GM19467 (cell line): ENCODE measurements at regions not wholly inside any gene's neighbourhood (a gene's known extent, or its start where the extent isn't known, plus 50 kb on each side); places are given as distances from the start of the nearest gene placed in this dataset.
"Not testable (repeated sequence)": the region's sequence is repeated elsewhere in the genome, so short reads cannot be mapped to it uniquely, and the experiment has no call there.

Experiments used
- ATAC-seq: cut with Tn5 transposase; IDR thresholded peaks from one replicate; pipeline ENCODE4 v1.9.1; 2021; ENCODE audit warnings: mild to moderate bottlenecking, moderate library complexity; ENCODE audit not compliant: unreplicated experiment

DNA sequence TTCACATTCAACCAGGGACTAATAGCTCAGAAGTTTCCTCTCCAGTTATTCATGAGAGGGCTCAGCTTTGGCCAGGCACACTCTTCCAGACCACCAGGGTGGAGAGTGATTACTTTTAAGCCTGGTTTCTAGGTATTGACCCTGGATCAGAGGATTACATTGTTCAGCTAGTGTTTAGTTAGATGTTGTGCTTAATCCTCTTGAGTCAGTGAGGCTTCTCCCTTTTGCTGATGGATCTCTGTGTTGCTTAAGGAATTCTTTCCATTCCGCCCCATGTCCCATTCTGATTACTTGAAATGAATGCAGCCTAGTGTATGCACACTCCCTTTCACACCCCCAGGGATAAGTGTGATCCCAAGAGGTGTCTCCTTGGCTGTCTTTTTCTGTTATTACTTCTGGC, 271.7 kb upstream of the ANO5 start:
- no peak for ATAC-seq

DNA sequence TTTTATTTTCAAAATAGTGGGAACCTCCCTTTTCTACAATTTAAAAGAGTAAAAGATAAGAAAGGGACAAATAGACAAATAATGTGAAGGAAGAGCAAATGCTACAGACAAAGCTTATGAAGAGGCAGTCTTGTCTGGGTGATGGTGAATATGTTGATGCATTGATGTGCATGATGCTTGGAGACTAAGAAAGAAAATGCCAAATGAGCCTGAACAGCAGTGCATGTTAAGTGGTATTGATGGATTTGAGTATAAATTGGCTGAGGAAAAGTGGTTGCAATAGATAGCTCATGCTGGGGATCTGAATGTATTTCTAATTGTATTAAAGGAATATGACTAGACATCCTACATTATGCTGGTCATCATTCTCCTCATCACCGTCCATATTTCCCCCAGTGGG, 268.6 kb upstream of the ANO5 start:
- no peak for ATAC-seq

DNA sequence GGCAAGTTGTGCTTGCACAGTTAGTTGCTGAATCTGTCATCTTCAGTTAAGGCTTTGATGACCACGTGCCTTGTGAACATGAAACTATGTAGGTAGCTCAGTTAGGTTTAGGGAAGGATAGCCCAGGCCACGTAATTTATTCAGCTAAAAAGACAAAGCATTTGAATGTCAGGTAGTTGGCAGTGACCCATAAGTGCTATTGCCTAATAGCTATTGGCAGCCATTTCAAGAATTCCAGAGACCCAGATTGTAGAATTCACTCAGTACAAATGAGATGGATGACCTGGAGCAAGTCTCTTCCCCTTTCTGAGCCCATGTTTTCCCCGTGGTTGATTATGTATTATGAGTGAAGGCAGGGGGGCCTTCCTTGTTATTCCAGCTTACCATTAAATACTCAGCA, 265.3 kb upstream of the ANO5 start:
- ATAC-seq: no peak

DNA sequence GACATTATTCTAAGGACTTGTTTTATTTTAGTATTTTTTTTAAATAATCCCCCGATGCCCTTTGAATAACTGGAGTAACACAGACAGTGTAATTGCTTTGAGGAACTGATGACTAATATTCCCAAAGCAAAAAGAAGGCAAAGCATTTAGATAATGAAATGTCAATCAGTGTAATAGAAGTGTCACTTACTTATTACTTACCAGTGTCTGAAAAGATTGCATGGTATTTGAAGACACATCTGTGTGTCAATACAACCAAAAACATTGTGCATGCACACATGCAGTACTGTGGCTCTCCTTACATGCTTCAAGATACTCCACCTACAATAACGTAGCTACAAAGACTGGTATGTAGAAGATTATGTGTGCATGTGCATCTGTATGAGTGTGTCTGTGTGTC, 264.0 kb upstream of the ANO5 start:
- no peak for ATAC-seq

- ATAC-seq: no peak
These were observed 262.5 kb upstream of the ANO5 start for GRCh38 chr11:21930408-21930807.

DNA sequence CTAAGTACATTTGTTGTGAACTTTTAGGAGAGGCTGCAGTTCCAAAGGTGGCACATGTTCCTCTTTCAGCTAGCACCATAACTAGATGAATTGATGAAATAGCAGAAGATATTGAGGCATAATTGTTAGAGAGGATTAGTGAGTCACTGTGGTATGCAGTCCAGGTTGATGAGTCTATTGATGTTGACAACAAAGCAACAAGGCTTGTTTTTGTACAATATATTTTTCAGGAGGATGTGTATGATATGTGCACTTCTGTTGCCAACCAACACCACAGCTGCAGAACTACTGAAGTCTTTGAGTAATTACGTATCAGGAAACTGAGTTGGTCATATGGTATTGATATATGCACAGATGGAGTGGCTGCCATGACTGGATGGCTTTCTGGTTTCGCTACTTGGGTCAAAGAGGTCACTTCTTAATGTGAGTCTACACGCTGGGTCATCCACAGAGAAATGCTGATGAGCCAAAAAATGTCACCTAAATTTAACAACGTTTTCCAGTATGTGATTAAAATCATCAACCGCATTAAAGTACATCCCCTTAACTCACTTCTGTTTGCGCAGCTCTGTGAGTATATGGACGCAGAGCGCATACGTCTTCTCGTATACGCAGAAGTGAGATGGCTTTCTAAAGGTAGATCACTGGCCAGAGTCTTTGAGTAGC, 261.3 kb upstream of the ANO5 start:
- ATAC-seq: no peak

DNA sequence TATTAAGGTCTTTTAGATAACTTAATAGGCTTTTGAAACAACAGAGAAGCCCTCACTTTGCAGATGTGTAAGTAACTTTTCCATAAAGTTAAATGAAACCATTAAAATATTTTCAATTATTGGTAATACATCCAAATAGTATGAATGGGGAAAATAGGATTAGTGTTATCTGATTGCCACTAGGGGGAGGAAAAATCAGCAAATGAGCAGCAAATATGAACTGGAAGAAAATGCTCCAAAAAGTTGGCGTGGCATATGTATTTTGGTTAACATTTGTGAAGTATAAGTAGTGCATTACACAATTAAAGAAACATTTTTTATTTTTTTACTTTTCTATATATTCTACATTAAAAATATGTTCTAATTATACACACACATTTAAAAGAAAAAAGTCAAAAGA, 259.8 kb upstream of the ANO5 start:
- ATAC-seq: no peak

DNA sequence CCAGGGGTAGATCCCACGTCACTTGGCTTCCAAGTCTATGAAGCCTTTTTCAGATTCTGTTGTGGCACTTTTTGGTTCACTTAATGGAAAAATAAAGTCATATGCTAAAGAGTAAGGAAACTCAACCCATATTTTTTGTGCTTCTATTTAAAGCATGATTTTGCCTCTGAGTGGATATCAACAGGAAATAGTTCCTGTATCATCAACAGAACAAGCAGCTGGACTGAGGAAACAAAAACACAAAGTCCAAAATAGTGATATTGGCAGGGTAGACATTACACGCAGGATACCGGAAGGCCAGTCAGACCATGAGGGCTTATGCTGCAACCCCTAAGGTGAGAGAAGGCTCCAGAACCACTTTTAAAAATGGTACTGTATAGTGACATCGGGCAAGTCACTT, 248.3 kb upstream of the ANO5 start:
- ATAC-seq: no peak

DNA sequence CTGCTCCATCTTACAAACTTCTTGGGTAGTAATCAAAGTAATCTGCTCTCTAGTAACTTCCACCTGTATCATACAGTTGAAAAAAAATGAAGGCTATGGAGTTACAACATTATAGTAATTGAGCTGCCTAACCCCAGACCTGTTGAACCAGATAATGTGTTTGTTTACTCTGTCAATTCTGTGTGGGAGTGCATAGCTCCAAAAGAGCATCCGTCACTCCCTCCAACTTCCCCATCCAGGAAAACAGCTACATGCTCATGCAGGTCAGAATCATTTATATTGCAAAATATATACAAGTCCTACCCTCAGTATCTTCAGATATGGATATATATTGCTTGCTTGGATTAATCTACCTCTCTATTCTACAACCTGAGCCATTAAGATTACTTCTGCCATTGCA, 244.0 kb upstream of the ANO5 start:
- no peak for ATAC-seq

GRCh38 chr11:21949763-21950413, 243.0 kb upstream of the ANO5 start:
- no peak for ATAC-seq

DNA sequence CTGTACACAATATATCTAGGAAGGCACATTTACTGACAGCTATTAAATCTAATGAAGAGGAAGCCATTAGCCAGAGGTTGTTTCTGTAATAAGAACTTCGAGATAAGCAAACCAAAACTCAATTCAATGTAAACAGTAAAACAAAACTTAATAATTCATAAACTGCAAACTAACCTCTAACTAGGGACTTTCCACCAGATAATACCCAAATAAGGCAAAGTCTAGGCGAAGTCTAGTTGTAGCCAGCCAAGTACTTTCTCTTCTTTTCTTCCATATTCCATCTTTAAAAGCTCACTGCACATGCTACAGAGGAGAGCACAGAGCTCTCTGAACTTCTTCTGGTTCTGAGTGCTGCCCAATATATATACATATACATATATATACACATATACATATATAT, 229.9 kb upstream of the ANO5 start:
- peak; percentile 52 for ATAC-seq

DNA sequence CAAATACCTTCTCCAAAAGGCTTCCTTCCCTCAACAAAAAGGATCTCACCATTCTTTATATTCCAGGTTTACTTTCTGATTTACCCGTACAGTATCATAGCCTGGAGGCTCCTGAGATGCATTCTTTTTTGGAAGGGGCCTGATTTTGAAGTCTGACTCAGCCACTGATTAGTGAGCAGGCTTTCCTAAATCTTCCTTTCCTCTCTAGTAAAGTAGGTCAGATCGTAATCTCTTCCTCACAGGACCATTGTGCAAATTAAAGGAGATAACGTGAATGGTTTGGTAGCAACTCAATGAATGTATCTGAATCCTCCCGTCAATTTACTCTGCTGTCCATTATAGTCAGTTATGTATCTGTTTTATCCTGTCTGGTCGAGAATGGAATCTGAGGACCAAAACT, 227.7 kb upstream of the ANO5 start:
- no peak for ATAC-seq

GRCh38 chr11:21968702-21969101, 224.2 kb upstream of the ANO5 start:
- no peak for ATAC-seq

DNA sequence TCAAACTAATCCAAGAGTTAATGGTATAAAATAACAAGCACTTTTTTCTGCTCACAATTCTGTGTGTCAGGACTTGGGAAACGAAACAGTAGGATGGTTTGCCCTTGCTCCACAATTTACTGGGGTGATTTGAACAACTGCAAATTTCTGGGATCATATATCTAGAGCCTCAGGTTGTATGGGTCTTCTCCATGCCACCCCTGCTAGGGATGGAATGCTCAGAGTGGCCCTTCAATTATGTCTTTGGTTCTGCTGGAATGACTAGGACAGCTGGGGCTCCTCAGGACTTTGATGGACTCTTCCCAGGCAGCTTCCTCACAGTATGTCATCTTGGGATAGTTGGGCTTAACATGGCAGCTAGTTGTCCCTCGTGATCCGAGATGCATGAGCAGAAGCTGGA, 223.0 kb upstream of the ANO5 start:
- ATAC-seq: no peak

GRCh38 chr11:21975242-21975641, 217.6 kb upstream of the ANO5 start:
- no peak for ATAC-seq

DNA sequence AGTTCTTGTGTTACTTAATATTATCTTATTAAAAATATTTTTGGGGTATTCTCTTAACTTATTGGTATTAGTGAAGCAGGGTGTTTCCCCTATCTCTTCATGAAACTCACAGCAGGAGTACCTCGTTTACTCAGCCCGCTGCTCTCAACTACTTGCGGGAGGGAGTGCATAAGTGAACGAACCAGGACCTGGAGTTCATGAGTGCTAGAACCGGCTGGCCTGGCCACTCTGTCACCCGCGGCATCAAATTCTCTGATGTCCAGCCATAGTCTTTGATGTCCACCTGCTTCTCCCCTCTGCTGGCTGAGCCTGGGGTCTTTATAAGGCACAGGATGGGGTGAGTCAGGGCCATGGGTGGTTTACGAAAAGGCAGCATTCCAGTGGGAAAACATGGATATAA, 216.7 kb upstream of the ANO5 start:
- ATAC-seq: no peak

DNA sequence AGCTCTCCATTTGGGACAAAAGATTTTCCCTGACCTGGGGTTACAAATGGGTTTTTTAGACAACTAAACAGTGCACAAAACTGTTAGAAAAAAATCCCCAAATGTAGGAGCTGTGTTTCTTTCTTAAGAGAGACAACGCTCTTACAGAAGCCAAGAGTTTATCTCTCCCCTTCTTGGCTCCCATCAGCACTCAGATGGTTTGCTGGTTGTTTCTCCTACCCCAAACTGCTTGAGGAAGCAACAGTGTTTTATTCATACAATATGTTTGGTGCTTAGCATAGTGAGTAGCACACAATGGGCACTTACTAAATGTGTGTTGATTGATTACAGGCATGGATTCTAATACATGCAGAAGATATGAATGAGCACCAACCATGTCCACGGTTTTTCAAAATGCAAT, 209.5 kb upstream of the ANO5 start:
- no peak for ATAC-seq

- ATAC-seq: no peak
These were observed 206.5 kb upstream of the ANO5 start for GRCh38 chr11:21986361-21986760.

DNA sequence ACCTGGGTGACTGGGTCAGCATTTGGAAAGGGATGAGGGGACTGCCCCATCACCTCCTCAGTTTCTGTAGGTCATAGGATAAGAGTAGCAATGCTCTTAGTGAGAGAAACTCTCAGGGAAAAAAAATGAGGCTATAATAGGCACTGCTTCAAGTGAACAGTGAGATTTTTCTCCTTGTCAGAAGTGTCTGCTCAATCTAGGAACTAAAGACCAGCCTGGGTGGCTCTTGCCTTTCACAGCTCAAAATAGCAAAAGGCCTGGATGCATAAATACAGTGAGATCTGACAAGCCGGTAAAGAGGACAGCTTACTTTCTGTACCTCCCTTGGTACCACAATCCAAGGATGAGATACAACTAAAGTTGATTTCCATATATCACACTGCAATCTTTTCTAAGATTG, 205.6 kb upstream of the ANO5 start:
- no peak for ATAC-seq

GRCh38 chr11:21988477-21988876, 204.4 kb upstream of the ANO5 start:
- ATAC-seq: no peak

- ATAC-seq: not testable (repeated sequence)
These were observed 191.1 kb upstream of the ANO5 start for GRCh38 chr11:22001803-22002202.

GRCh38 chr11:22006901-22007300, 186.0 kb upstream of the ANO5 start:
- ATAC-seq: no peak

GRCh38 chr11:22031791-22032190, 161.1 kb upstream of the ANO5 start:
- no peak for ATAC-seq
